ENCODE measurements at regions not wholly inside any gene's neighbourhood (a gene's known extent, or its start where the extent isn't known, plus 50 kb on each side); places are given as distances from the start of the nearest gene placed in this dataset.

GRCh38 chr7:31284106-31284505 is 56.4 kb downstream of the NEUROD6 start:
- DNase-seq, result no peak
- Histone ChIP-seq H3K4me3 (ENCODE audit: insufficient read depth, low read depth, low read length) (no peak overlapping the region), H3K36me3 (replicated peaks; ENCODE audit: control insufficient read depth, insufficient read depth, low read length) (no peaks in the 10 kb centered on the region), H3K27me3 (ENCODE audit: control insufficient read depth, insufficient read depth, low read length) (no peaks in the 10 kb centered on the region)

GRCh38 chr7:31271641-31272405 is 68.7 kb downstream of the NEUROD6 start:
- no peaks in the 10 kb centered on the region for H3K27me3 ChIP-seq (ENCODE audit: control insufficient read depth, insufficient read depth, low read length)
- DNase-seq, result no peak
- no peaks in the 10 kb centered on the region for H3K36me3 ChIP-seq (replicated peaks; ENCODE audit: control insufficient read depth, insufficient read depth, low read length)
- no peak overlapping the region for H3K4me3 ChIP-seq (ENCODE audit: insufficient read depth, low read depth, low read length)

- no peaks in the 10 kb centered on the region for H3K27me3 ChIP-seq (ENCODE audit: control insufficient read depth, insufficient read depth, low read length)
- H3K36me3 ChIP-seq (replicated peaks; ENCODE audit: control insufficient read depth, insufficient read depth, low read length), result no peaks in the 10 kb centered on the region
- DNase-seq, result no peak
- H3K4me3 ChIP-seq (ENCODE audit: insufficient read depth, low read depth, low read length), result no peak overlapping the region
Observed at GRCh38 chr7:31267486-31267885, 73.0 kb downstream of the NEUROD6 start.

GRCh38 chr7:31263338-31263737 is 77.2 kb downstream of the NEUROD6 start:
- no peak overlapping the region for H3K4me3 ChIP-seq (ENCODE audit: insufficient read depth, low read depth, low read length)
- DNase-seq, result no peak
- H3K27me3 ChIP-seq (ENCODE audit: control insufficient read depth, insufficient read depth, low read length), result no peaks in the 10 kb centered on the region
- H3K36me3 ChIP-seq (replicated peaks; ENCODE audit: control insufficient read depth, insufficient read depth, low read length), result no peaks in the 10 kb centered on the region

- DNase-seq, result no peak
- H3K4me3 ChIP-seq (ENCODE audit: insufficient read depth, low read depth, low read length), result no peak overlapping the region
- no peaks in the 10 kb centered on the region for H3K27me3 ChIP-seq (ENCODE audit: control insufficient read depth, insufficient read depth, low read length)
Observed at GRCh38 chr7:31261341-31261740, 79.2 kb downstream of the NEUROD6 start.

GRCh38 chr7:31260851-31261250 is 79.7 kb downstream of the NEUROD6 start:
- H3K4me3 ChIP-seq (ENCODE audit: insufficient read depth, low read depth, low read length), result no peak overlapping the region
- H3K27me3 ChIP-seq (ENCODE audit: control insufficient read depth, insufficient read depth, low read length), result no peaks in the 10 kb centered on the region
- no peak for DNase-seq
- no peaks in the 10 kb centered on the region for H3K36me3 ChIP-seq (replicated peaks; ENCODE audit: control insufficient read depth, insufficient read depth, low read length)

More at GRCh38 chr7:31261341-31261740, 79.2 kb downstream of the NEUROD6 start:
- no peaks in the 10 kb centered on the region for H3K36me3 ChIP-seq (replicated peaks; ENCODE audit: control insufficient read depth, insufficient read depth, low read length)

- no peak for DNase-seq
- H3K36me3 ChIP-seq (replicated peaks; ENCODE audit: control insufficient read depth, insufficient read depth, low read length), result no peaks in the 10 kb centered on the region
- H3K27me3 ChIP-seq (ENCODE audit: control insufficient read depth, insufficient read depth, low read length), result no peaks in the 10 kb centered on the region
- no peak overlapping the region for H3K4me3 ChIP-seq (ENCODE audit: insufficient read depth, low read depth, low read length)
Observed at GRCh38 chr7:31258391-31258790, 82.1 kb downstream of the NEUROD6 start.

GRCh38 chr7:31256506-31256905 is 84.0 kb downstream of the NEUROD6 start:
- Histone ChIP-seq H3K36me3 (replicated peaks; ENCODE audit: control insufficient read depth, insufficient read depth, low read length) (no peaks in the 10 kb centered on the region), H3K27me3 (ENCODE audit: control insufficient read depth, insufficient read depth, low read length) (no peaks in the 10 kb centered on the region), H3K4me3 (ENCODE audit: insufficient read depth, low read depth, low read length) (no peak overlapping the region)
- DNase-seq, result no peak

- no peaks in the 10 kb centered on the region for H3K27me3 ChIP-seq (ENCODE audit: control insufficient read depth, insufficient read depth, low read length)
Observed at GRCh38 chr7:31254926-31255325, 85.6 kb downstream of the NEUROD6 start.

GRCh38 chr7:31253532-31253931 is 87.0 kb downstream of the NEUROD6 start:
- DNase-seq, result peak; percentile 44
- no peaks in the 10 kb centered on the region for H3K27me3 ChIP-seq (ENCODE audit: control insufficient read depth, insufficient read depth, low read length)
- no peak overlapping the region for H3K4me3 ChIP-seq (ENCODE audit: insufficient read depth, low read depth, low read length)
- H3K36me3 ChIP-seq (replicated peaks; ENCODE audit: control insufficient read depth, insufficient read depth, low read length), result no peaks in the 10 kb centered on the region

More at GRCh38 chr7:31254926-31255325, 85.6 kb downstream of the NEUROD6 start:
- DNase-seq, result no peak
- Histone ChIP-seq H3K4me3 (ENCODE audit: insufficient read depth, low read depth, low read length) (no peak overlapping the region), H3K36me3 (replicated peaks; ENCODE audit: control insufficient read depth, insufficient read depth, low read length) (no peaks in the 10 kb centered on the region)

GRCh38 chr7:31251441-31251840 is 89.1 kb downstream of the NEUROD6 start:
- no peak overlapping the region for H3K4me3 ChIP-seq (ENCODE audit: insufficient read depth, low read depth, low read length)
- H3K36me3 ChIP-seq (replicated peaks; ENCODE audit: control insufficient read depth, insufficient read depth, low read length), result no peaks in the 10 kb centered on the region
- no peaks in the 10 kb centered on the region for H3K27me3 ChIP-seq (ENCODE audit: control insufficient read depth, insufficient read depth, low read length)
- peak; percentile 39 for DNase-seq

GRCh38 chr7:31249671-31250070 is 90.9 kb downstream of the NEUROD6 start:
- H3K4me3 ChIP-seq (ENCODE audit: insufficient read depth, low read depth, low read length), result no peak overlapping the region
- DNase-seq, result peak; percentile 68
- no peaks in the 10 kb centered on the region for H3K36me3 ChIP-seq (replicated peaks; ENCODE audit: control insufficient read depth, insufficient read depth, low read length)
- no peaks in the 10 kb centered on the region for H3K27me3 ChIP-seq (ENCODE audit: control insufficient read depth, insufficient read depth, low read length)

- Histone ChIP-seq H3K36me3 (replicated peaks; ENCODE audit: control insufficient read depth, insufficient read depth, low read length) (no peaks in the 10 kb centered on the region), H3K27me3 (ENCODE audit: control insufficient read depth, insufficient read depth, low read length) (no peaks in the 10 kb centered on the region), H3K4me3 (ENCODE audit: insufficient read depth, low read depth, low read length) (no peak overlapping the region)
- DNase-seq, result no peak
Observed at GRCh38 chr7:31236868-31237267, 103.7 kb downstream of the NEUROD6 start.

GRCh38 chr7:31234836-31235605 is 105.5 kb downstream of the NEUROD6 start:
- no peak for DNase-seq
- no peaks in the 10 kb centered on the region for H3K36me3 ChIP-seq (replicated peaks; ENCODE audit: control insufficient read depth, insufficient read depth, low read length)
- no peak overlapping the region for H3K4me3 ChIP-seq (ENCODE audit: insufficient read depth, low read depth, low read length)
- H3K27me3 ChIP-seq (ENCODE audit: control insufficient read depth, insufficient read depth, low read length), result no peaks in the 10 kb centered on the region

- no peak overlapping the region for H3K4me3 ChIP-seq (ENCODE audit: insufficient read depth, low read depth, low read length)
- no peaks in the 10 kb centered on the region for H3K27me3 ChIP-seq (ENCODE audit: control insufficient read depth, insufficient read depth, low read length)
- no peaks in the 10 kb centered on the region for H3K36me3 ChIP-seq (replicated peaks; ENCODE audit: control insufficient read depth, insufficient read depth, low read length)
- no peak for DNase-seq
Observed at GRCh38 chr7:31228957-31229356, 111.6 kb downstream of the NEUROD6 start.

All from H7 (cell line).